Caco-2 (cell line): ENCODE measurements at regions not wholly inside any gene's neighbourhood (a gene's known extent, or its start where the extent isn't known, plus 50 kb on each side); places are given as distances from the start of the nearest gene placed in this dataset.

ENCODE experiments used
- BruUV-seq: library from RNA; stranded (reverse); fragments of 400-500 nt; replicated peaks from 2 replicates; lab custom pipeline; 2021; lab: Mats Ljungman, UMichigan
- CTCF ChIA-PET: fragments of 300-600 bp; sonication (Branson Sonifier 250); formaldehyde crosslinking; loops from one replicate; lab custom pipeline; 2022; ENCODE audit warnings: antibody characterized with exemption; lab: Charles Lee
- POLR2A ChIA-PET: fragments of 300-600 bp; sonication (Branson Sonifier 250); formaldehyde crosslinking; loops from one replicate; lab custom pipeline; 2022; ENCODE audit warnings: antibody characterized with exemption; lab: Charles Lee
- DNase-seq, 2 experiments: peaks; one replicate each; pipeline versions ENCODE4 v3.0.0 to v3.0.0-alpha.2; 2020 to 2022
- H3K27me3 ChIP-seq: replicated peaks from 2 replicates; pipeline ENCODE4 v1.6.0; 2011; ENCODE audit warnings: low read length; ENCODE audit not compliant: control insufficient read depth, insufficient read depth
- H3K36me3 ChIP-seq: 2 replicates; pipeline ENCODE4 v1.5.1; 2011; ENCODE audit warnings: low read length; ENCODE audit not compliant: control insufficient read depth, insufficient read depth
- H3K4me1 ChIP-seq: fragments of 250-450 bp; sonication (Bioruptor Pico); 2 replicates; pipeline ENCODE4 v1.5.1; 2020; ENCODE audit warnings: mild to moderate bottlenecking
- H3K4me3 ChIP-seq: 2 replicates; pipeline ENCODE4 v1.5.1; 2011; ENCODE audit warnings: low read depth, mild to moderate bottlenecking, control low read depth, low read length
- H3K9me3 ChIP-seq: fragments of 250-450 bp; sonication (Bioruptor Pico); 2 replicates; pipeline ENCODE4 v1.5.1; 2020; ENCODE audit warnings: mild to moderate bottlenecking, moderate library complexity
- H3K27ac Mint-ChIP-seq: one replicate; pipeline ENCODE4 v1.8.0; 2022; ENCODE audit warnings: mixed read lengths; ENCODE audit not compliant: unreplicated experiment
- H3K27me3 Mint-ChIP-seq: one replicate; pipeline ENCODE4 v1.8.0; 2022; ENCODE audit warnings: mixed read lengths; ENCODE audit not compliant: insufficient read depth, unreplicated experiment
- H3K36me3 Mint-ChIP-seq: one replicate; pipeline ENCODE4 v1.8.0; 2022; ENCODE audit warnings: mild to moderate bottlenecking, mixed read lengths; ENCODE audit not compliant: insufficient read depth, unreplicated experiment
- H3K4me1 Mint-ChIP-seq: one replicate; pipeline ENCODE4 v1.8.0; 2022; ENCODE audit warnings: low read depth, mixed read lengths; ENCODE audit not compliant: unreplicated experiment
- H3K4me3 Mint-ChIP-seq: one replicate; pipeline ENCODE4 v1.8.0; 2022; ENCODE audit warnings: mild to moderate bottlenecking, moderate library complexity, mixed read lengths; ENCODE audit not compliant: unreplicated experiment
- H3K9me3 Mint-ChIP-seq: one replicate; pipeline ENCODE4 v1.8.0; 2022; ENCODE audit warnings: mixed read lengths; ENCODE audit not compliant: unreplicated experiment
- CTCF ChIP-seq, 2 experiments: fragments of 200-600 bp in 1 of 2; IDR thresholded peaks; 1 replicate in 1 of 2; 2 replicates in 1 of 2; pipeline versions ENCODE4 v1.5.1 to v1.8.0; 2011 to 2022; ENCODE audit warnings: antibody characterized with exemption in 1 of 2, control low read depth in 1 of 2, inconsistent platforms in 1 of 2, low read depth in 1 of 2, low read length in 1 of 2, mild to moderate bottlenecking in 1 of 2, moderate library complexity in 1 of 2; ENCODE audit not compliant: insufficient read depth in 1 of 2, severe bottlenecking in 1 of 2, unreplicated experiment in 1 of 2
- intact Hi-C: fragments of 100-400 bp; cut with micrococcal nuclease; formaldehyde crosslinking; loops from one replicate; pipeline ENCODE4 v1.10.0; 2022; ENCODE audit not compliant: unreplicated experiment

DNA sequence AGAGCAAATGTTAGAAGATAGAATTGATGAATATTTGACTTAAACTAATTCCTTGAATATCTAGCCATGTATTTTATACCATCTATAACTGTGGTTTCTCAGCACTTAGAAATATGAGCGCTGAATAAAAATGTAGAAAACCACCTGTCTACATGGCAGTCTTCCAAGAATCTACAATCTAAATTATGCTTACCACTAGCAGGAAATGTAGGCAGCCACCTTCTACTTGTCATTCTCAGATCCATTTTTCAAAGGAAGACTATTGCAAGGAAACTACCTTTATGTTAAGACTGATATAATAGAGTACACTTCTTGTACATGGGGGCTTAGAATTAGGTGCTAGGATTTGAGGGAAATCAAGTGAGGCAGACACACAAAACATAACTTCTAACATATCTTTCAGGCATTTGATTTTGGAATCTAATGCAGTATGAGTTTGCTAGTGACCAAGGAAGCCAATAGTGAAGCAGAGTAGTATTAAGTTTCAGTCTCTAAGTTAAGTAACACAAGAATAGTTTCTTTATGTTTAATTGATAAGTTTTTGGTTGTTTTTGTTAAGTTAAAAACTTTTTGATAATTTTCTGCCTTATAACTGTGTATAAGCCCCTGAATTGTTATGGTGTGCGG, 175.9 kb upstream of the ITGA4 start:
- Histone ChIP-seq H3K27me3 (no peaks in the 10 kb centered on the region), H3K4me1 (no peaks in the 10 kb centered on the region), H3K4me3 (no peak overlapping the region), H3K9me3 (no peaks in the 10 kb centered on the region), H3K36me3 (no peaks in the 10 kb centered on the region)
- ChIA-PET POLR2A (no interaction called here), CTCF (no interaction called here)
- Mint-ChIP-seq H3K27ac (no peak overlapping the region), H3K4me1 (no peaks in the 10 kb centered on the region), H3K36me3 (no peaks in the 10 kb centered on the region), H3K9me3 (no peaks in the 10 kb centered on the region), H3K4me3 (no peak overlapping the region), H3K27me3 (no peaks in the 10 kb centered on the region)
- intact Hi-C loops = no loop called here
- no TSS peak for BruUV-seq
- DNase-seq = no peak
- TF ChIP-seq CTCF (IDR thresholded peaks at IDR 0.05; ENCODE audit: insufficient read depth in 1 of 2, low read depth in 1 of 2, low read length in 1 of 2, severe bottlenecking in 1 of 2, unreplicated experiment in 1 of 2) = no peak

- Histone ChIP-seq H3K27me3 (no peaks in the 10 kb centered on the region), H3K36me3 (no peaks in the 10 kb centered on the region), H3K4me1 (no peaks in the 10 kb centered on the region), H3K9me3 (no peaks in the 10 kb centered on the region), H3K4me3 (no peak overlapping the region)
- intact Hi-C loops = no loop called here
- DNase-seq = no peak
- BruUV-seq = no TSS peak
- H3K36me3 Mint-ChIP-seq = no peaks in the 10 kb centered on the region
- H3K27me3 Mint-ChIP-seq = no peaks in the 10 kb centered on the region
- no peak overlapping the region for H3K4me3 Mint-ChIP-seq
- CTCF ChIA-PET = no interaction called here
- no peak for TF ChIP-seq CTCF (IDR thresholded peaks at IDR 0.05; ENCODE audit: insufficient read depth in 1 of 2, low read depth in 1 of 2, low read length in 1 of 2, severe bottlenecking in 1 of 2, unreplicated experiment in 1 of 2)
- POLR2A ChIA-PET = no interaction called here
- no peaks in the 10 kb centered on the region for H3K9me3 Mint-ChIP-seq
- no peak overlapping the region for H3K27ac Mint-ChIP-seq
- no peaks in the 10 kb centered on the region for H3K4me1 Mint-ChIP-seq
Measured at GRCh38 chr2:181285116-181285515, 172.1 kb upstream of the ITGA4 start.

DNA sequence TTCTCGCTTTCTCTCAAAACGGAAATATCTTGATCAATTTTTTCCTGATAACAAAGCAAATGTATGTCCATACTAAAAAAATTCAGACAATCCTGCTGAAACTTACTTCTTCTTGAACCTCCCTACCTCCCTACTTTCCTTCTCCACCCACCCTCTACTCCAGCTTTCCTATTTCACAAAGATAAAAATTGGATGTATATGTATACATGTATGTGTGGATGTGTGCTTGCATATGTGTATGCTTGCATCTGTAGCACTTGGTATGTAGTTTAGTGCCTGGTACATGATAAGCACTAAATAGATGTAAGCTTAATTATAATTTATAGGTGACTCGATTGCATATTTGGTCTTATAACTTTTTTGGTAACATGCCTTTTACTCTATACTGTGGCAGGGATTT, 167.5 kb upstream of the ITGA4 start:
- H3K9me3 ChIP-seq = no peaks in the 10 kb centered on the region
- Mint-ChIP-seq H3K27ac (no peak overlapping the region), H3K27me3 (peaks cover 3% of the 10 kb centered on the region), H3K36me3 (no peaks in the 10 kb centered on the region), H3K9me3 (no peaks in the 10 kb centered on the region), H3K4me3 (no peak overlapping the region), H3K4me1 (no peaks in the 10 kb centered on the region)
- ChIA-PET POLR2A (no interaction called here), CTCF (no interaction called here)
- H3K27me3 ChIP-seq = no peaks in the 10 kb centered on the region
- no peak for TF ChIP-seq CTCF (IDR thresholded peaks at IDR 0.05; ENCODE audit: insufficient read depth in 1 of 2, low read depth in 1 of 2, low read length in 1 of 2, severe bottlenecking in 1 of 2, unreplicated experiment in 1 of 2)
- intact Hi-C loops = no loop called here
- H3K36me3 ChIP-seq = no peaks in the 10 kb centered on the region
- BruUV-seq = no TSS peak
- DNase-seq = no peak
- H3K4me3 ChIP-seq = no peak overlapping the region
- no peaks in the 10 kb centered on the region for H3K4me1 ChIP-seq
